HFFc6 (cell line): ENCODE measurements at regions not wholly inside any gene's neighbourhood (a gene's known extent, or its start where the extent isn't known, plus 50 kb on each side); places are given as distances from the start of the nearest gene placed in this dataset.
"Not testable (repeated sequence)": the region's sequence is repeated elsewhere in the genome, so short reads cannot be mapped to it uniquely, and the experiment has no call there.

Experiments
- DNase-seq: peaks from one replicate; pipeline ENCODE4 v3.0.0-alpha.2; 2018
- H3K27ac Mint-ChIP-seq: 2 replicates; pipeline ENCODE4 v1.8.0; 2020; ENCODE audit warnings: mild to moderate bottlenecking, mixed read lengths
- H3K27me3 Mint-ChIP-seq: 2 replicates; pipeline ENCODE4 v1.8.0; 2021; ENCODE audit warnings: mild to moderate bottlenecking, moderate library complexity, mixed read lengths; ENCODE audit not compliant: insufficient read depth
- H3K36me3 Mint-ChIP-seq: 2 replicates; pipeline ENCODE4 v1.8.0; 2021; ENCODE audit warnings: low read depth, mixed read lengths
- H3K4me1 Mint-ChIP-seq: 2 replicates; pipeline ENCODE4 v1.8.0; 2020; ENCODE audit warnings: low read depth, mixed read lengths
- H3K4me3 Mint-ChIP-seq: 2 replicates; pipeline ENCODE4 v1.8.0; 2020; ENCODE audit warnings: mild to moderate bottlenecking, moderate library complexity, mixed read lengths
- H3K9me3 Mint-ChIP-seq: 2 replicates; pipeline ENCODE4 v1.8.0; 2020; ENCODE audit warnings: mild to moderate bottlenecking, mixed read lengths
- TF ChIP-seq, protein P1 (sequence below): fragments of 200-600 bp; sonication (generic); IDR thresholded peaks from 2 replicates; pipeline ENCODE4 v1.5.0; 2021; ENCODE audit warnings: antibody characterized with exemption, mild to moderate bottlenecking

DNA sequence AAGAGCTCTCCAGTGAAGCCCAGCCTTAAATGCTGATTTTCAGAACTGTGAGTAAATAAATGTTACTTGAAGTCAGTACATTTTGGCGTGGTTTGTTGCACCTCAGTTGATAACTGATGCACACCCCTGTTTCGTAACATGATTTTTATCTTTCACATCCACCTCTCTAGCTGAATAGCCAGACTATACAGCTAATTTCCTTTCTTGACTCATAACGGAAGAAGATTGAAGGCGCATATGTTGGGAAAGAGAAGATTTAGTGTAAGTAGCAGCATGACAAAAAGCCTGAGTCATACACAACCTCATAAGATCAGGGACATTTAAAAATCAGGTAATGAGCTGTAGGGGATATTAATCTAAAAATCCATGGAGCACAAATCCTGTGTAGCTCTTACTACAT is 716.2 kb upstream of the ZP4 start:
- Mint-ChIP-seq H3K4me1 (peaks cover 58% of the 10 kb centered on the region), H3K9me3 (no peaks in the 10 kb centered on the region), H3K4me3 (peak overlapping the region; percentile 78), H3K27me3 (no peaks in the 10 kb centered on the region), H3K36me3 (peaks cover 11% of the 10 kb centered on the region; the same call in 1 of the 2 replicates), H3K27ac (peak overlapping the region; percentile 76)
- peak; percentile 63 for DNase-seq
- TF ChIP-seq, protein P1, sequence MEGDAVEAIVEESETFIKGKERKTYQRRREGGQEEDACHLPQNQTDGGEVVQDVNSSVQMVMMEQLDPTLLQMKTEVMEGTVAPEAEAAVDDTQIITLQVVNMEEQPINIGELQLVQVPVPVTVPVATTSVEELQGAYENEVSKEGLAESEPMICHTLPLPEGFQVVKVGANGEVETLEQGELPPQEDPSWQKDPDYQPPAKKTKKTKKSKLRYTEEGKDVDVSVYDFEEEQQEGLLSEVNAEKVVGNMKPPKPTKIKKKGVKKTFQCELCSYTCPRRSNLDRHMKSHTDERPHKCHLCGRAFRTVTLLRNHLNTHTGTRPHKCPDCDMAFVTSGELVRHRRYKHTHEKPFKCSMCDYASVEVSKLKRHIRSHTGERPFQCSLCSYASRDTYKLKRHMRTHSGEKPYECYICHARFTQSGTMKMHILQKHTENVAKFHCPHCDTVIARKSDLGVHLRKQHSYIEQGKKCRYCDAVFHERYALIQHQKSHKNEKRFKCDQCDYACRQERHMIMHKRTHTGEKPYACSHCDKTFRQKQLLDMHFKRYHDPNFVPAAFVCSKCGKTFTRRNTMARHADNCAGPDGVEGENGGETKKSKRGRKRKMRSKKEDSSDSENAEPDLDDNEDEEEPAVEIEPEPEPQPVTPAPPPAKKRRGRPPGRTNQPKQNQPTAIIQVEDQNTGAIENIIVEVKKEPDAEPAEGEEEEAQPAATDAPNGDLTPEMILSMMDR: no peak

DNA sequence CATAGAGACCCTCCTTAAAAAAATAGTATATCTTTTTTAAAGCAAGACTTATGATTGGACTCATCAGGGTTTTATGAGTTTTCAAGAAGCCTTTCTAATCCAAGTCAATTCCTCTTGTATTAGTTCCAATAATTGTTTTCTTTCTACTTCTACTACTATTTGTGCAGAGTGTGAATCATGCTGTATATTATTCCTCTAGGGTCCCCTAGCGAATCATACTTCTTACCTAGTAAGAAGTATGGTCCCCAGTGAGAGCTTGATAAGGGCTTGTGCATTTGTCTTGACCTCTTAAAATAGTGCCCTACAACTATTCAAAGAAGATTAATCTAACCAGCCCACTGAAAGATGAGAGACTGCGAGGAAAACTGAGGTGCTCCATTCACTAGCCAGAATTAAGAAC is 715.7 kb upstream of the ZP4 start:
- H3K4me1 Mint-ChIP-seq: peaks cover 58% of the 10 kb centered on the region
- H3K27me3 Mint-ChIP-seq: no peaks in the 10 kb centered on the region
- peaks cover 11% of the 10 kb centered on the region; the same call in 1 of the 2 replicates for H3K36me3 Mint-ChIP-seq
- no peaks in the 10 kb centered on the region for H3K9me3 Mint-ChIP-seq
- DNase-seq: no peak
- peak overlapping the region; percentile 76 for H3K27ac Mint-ChIP-seq
- H3K4me3 Mint-ChIP-seq: peak overlapping the region; percentile 78
- TF ChIP-seq, protein P1: no peak

DNA sequence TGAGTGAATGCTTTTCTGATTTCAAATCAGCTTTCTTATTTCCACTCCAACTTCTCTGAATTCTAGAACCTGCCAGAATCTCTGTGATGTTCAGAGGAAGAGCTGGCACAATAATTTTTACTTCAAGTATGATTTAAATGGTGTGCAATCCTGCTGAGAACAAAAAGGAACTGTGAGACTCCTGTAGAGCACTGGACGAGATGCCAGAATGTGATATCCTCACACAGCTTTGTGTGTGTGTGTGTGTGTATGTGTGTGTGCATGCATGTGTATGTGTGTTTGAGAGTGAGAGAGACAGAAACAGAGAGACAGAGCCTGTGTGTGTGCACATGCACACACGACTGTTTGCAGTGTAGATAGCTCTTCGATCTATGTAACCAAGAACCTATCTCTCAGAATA is 713.6 kb upstream of the ZP4 start:
- Mint-ChIP-seq H3K4me1 (peaks cover 70% of the 10 kb centered on the region), H3K27ac (peak overlapping the region; percentile 15; the same call in 1 of the 2 replicates), H3K27me3 (peaks cover 1% of the 10 kb centered on the region; the same call in 1 of the 2 replicates), H3K36me3 (no peaks in the 10 kb centered on the region; the same call in 1 of the 2 replicates), H3K4me3 (no peak overlapping the region), H3K9me3 (no peaks in the 10 kb centered on the region)
- DNase-seq: no peak
- TF ChIP-seq, protein P1: no peak

DNA sequence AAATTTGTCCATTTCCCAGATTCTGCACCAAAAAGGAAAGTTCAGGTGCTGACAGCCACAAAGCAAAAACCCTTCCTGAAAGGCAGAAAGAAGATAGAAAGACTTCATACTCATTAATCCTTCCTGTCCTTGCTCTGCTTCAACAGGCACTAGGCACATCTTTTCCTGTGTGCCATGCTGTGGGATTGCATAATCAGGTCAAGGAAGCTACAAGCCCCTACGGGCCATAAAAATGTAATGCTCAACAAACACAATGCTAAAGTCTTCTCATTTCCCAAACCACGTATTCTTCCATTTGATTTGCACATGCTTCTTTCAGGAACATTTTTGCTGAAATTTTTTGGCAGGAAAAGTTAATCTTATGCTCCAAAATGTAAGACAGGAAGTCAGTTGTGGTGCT is 710.9 kb upstream of the ZP4 start:
- not testable (repeated sequence) for H3K36me3 Mint-ChIP-seq, H3K9me3 Mint-ChIP-seq, H3K4me3 Mint-ChIP-seq, DNase-seq, H3K27me3 Mint-ChIP-seq
- peak overlapping the region; percentile 47; the same call in 1 of the 2 replicates for H3K27ac Mint-ChIP-seq
- H3K4me1 Mint-ChIP-seq: peaks cover 63% of the 10 kb centered on the region

DNA sequence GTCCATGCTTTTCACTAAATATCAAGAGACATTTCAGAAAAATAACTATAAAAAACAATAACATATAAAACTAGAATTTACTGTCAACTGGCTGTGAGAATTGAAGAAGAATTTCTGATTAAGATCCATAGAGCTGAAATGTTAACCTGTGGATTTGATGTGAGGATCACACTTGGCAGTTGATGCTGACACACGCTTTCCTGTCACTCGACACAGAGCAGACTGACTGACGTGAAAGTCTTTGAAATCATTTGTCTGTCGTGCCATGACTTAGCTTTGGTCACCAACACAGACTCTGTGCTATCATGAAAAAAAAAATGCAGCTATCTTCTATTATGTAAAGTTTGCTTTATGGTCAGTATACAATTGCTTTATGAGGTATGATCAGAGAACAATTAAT is 706.0 kb upstream of the ZP4 start:
- peaks cover 82% of the 10 kb centered on the region for H3K4me1 Mint-ChIP-seq
- no peaks in the 10 kb centered on the region for H3K36me3 Mint-ChIP-seq
- TF ChIP-seq, protein P1: no peak
- no peaks in the 10 kb centered on the region for H3K9me3 Mint-ChIP-seq
- peaks cover 1% of the 10 kb centered on the region; the same call in 1 of the 2 replicates for H3K27me3 Mint-ChIP-seq
- H3K4me3 Mint-ChIP-seq: no peak overlapping the region
- H3K27ac Mint-ChIP-seq: peak overlapping the region; percentile 26; the same call in 1 of the 2 replicates
- no peak for DNase-seq

DNA sequence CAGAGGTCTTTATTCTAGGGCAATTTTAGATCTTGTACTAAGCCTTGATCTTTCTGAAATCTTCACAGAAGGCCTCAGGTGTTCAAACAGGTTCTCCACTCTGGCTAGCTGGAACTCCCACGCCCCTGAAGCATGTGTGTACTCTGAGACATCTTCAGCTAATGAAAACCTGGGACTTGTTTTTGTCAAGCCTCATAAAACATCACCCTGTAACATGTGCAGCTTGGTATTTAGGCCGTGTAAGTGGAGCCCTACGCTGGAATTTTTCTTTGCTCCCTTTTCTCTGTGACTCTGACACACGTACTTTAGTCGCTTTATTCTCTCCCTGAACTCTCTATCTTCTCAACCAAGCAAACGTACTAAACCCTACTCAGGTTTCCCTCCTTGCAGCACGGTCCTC is 701.9 kb upstream of the ZP4 start:
- Mint-ChIP-seq H3K9me3 (peaks cover 4% of the 10 kb centered on the region; the same call in 1 of the 2 replicates), H3K27ac (peak overlapping the region; percentile 86), H3K27me3 (no peaks in the 10 kb centered on the region), H3K36me3 (no peaks in the 10 kb centered on the region), H3K4me1 (peaks cover 79% of the 10 kb centered on the region), H3K4me3 (peak overlapping the region; percentile 71)
- DNase-seq: peak; percentile 8
- TF ChIP-seq, protein P1: no peak
